KG1 (cell line): ENCODE measurements at regions not wholly inside any gene's neighbourhood (a gene's known extent, or its start where the extent isn't known, plus 50 kb on each side); places are given as distances from the start of the nearest gene placed in this dataset.
"Not testable (repeated sequence)": the region's sequence is repeated elsewhere in the genome, so short reads cannot be mapped to it uniquely, and the experiment has no call there.

ENCODE experiments used
- DNase-seq: peaks from one replicate; lab custom pipeline; 2025; lab: John Stamatoyannopoulos, UW

- no peak for DNase-seq
Measured at GRCh38 chr13:83825676-83826075, 56.6 kb downstream of the SLITRK1 start.

- no peak for DNase-seq
Measured at GRCh38 chr13:83824560-83824959, 57.7 kb downstream of the SLITRK1 start.

- no peak for DNase-seq
Measured at GRCh38 chr13:83824120-83824519, 58.2 kb downstream of the SLITRK1 start.

- DNase-seq: no peak
Measured at GRCh38 chr13:83819611-83820010, 62.7 kb downstream of the SLITRK1 start.

- DNase-seq: no peak
Measured at GRCh38 chr13:83819156-83819555, 63.1 kb downstream of the SLITRK1 start.

- no peak for DNase-seq
Measured at GRCh38 chr13:83816081-83816480, 66.2 kb downstream of the SLITRK1 start.

GRCh38 chr13:83815598-83815997, 66.7 kb downstream of the SLITRK1 start:
- no peak for DNase-seq

- no peak for DNase-seq
Measured at GRCh38 chr13:83810136-83810535, 72.1 kb downstream of the SLITRK1 start.

- no peak for DNase-seq
Measured at GRCh38 chr13:83804356-83804962, 77.8 kb downstream of the SLITRK1 start.

- no peak for DNase-seq
Measured at GRCh38 chr13:83798731-83799130, 83.5 kb downstream of the SLITRK1 start.

- DNase-seq: no peak
Measured at GRCh38 chr13:83796364-83796763, 85.9 kb downstream of the SLITRK1 start.

- DNase-seq: no peak
Measured at GRCh38 chr13:83794583-83794982, 87.7 kb downstream of the SLITRK1 start.

GRCh38 chr13:83780227-83780626, 102.0 kb downstream of the SLITRK1 start:
- DNase-seq: no peak

GRCh38 chr13:83773961-83774360, 108.3 kb downstream of the SLITRK1 start:
- no peak for DNase-seq

GRCh38 chr13:83765796-83766195, 116.5 kb downstream of the SLITRK1 start:
- DNase-seq: no peak

- DNase-seq: no peak
Measured at GRCh38 chr13:83761631-83762030, 120.6 kb downstream of the SLITRK1 start.

- DNase-seq: not testable (repeated sequence)
Measured at GRCh38 chr13:83755210-83755609, 127.1 kb downstream of the SLITRK1 start.

- DNase-seq: no peak
Measured at GRCh38 chr13:83753912-83754624, 128.2 kb downstream of the SLITRK1 start.

GRCh38 chr13:83752141-83752540, 130.1 kb downstream of the SLITRK1 start:
- no peak for DNase-seq

- no peak for DNase-seq
Measured at GRCh38 chr13:83740622-83741021, 141.7 kb downstream of the SLITRK1 start.

GRCh38 chr13:83738407-83738806, 143.9 kb downstream of the SLITRK1 start:
- DNase-seq: no peak

GRCh38 chr13:83733293-83733692, 149.0 kb downstream of the SLITRK1 start:
- DNase-seq: no peak

- DNase-seq: no peak
Measured at GRCh38 chr13:83732755-83733154, 149.5 kb downstream of the SLITRK1 start.

- DNase-seq: no peak
Measured at GRCh38 chr13:83731113-83731512, 151.2 kb downstream of the SLITRK1 start.
